H1 (cell line): ENCODE measurements at regions not wholly inside any gene's neighbourhood (a gene's known extent, or its start where the extent isn't known, plus 50 kb on each side); places are given as distances from the start of the nearest gene placed in this dataset.

Source experiments
- CTCF ChIA-PET: fragments of 300-600 bp; sonication (Branson Sonifier 250); formaldehyde crosslinking; loops from one replicate; lab custom pipeline; 2021; ENCODE audit not compliant: partially characterized antibody; lab: Charles Lee
- POLR2A ChIA-PET: fragments of 300-600 bp; sonication (Branson Sonifier 250); formaldehyde crosslinking; loops from one replicate; lab custom pipeline; 2021; ENCODE audit warnings: inconsistent platforms; ENCODE audit not compliant: partially characterized antibody; lab: Charles Lee
- DNase-seq, 2 experiments: peaks; one replicate each; pipeline versions ENCODE4 v3.0.0 to v3.0.0-alpha.2; 2010 to 2022; ENCODE audit warnings: low spot score in 2 of 2, low read depth in 1 of 2, mixed read lengths in 1 of 2
- FAIRE-seq: peaks from 2 replicates; lab custom pipeline; 2011; peaks lifted over from hg19 to GRCh38; lab: Jason Lieb, UNC
- H2AFZ ChIP-seq: 2 replicates; pipeline ENCODE4 v1.8.1; 2012; ENCODE audit warnings: low read length, inconsistent platforms
- H2AK5ac ChIP-seq: 2 replicates; pipeline ENCODE4 v1.6.1; 2013; ENCODE audit warnings: low read depth, low read length
- H2BK120ac ChIP-seq: replicated peaks from 2 replicates; pipeline ENCODE3; 2013; ENCODE audit warnings: low read depth, low read length, inconsistent platforms
- H2BK12ac ChIP-seq: 2 replicates; pipeline ENCODE4 v1.6.1; 2013; ENCODE audit warnings: low read depth, low read length
- H2BK15ac ChIP-seq: 2 replicates; pipeline ENCODE4 v1.6.1; 2013; ENCODE audit warnings: low read length
- H2BK20ac ChIP-seq: 2 replicates; pipeline ENCODE4 v1.6.1; 2013; ENCODE audit warnings: low read length
- H2BK5ac ChIP-seq: 2 replicates; pipeline ENCODE4 v1.6.1; 2013; ENCODE audit warnings: low read depth, low read length
- H3K14ac ChIP-seq: 2 replicates; pipeline ENCODE4 v1.6.1; 2013; ENCODE audit warnings: inconsistent platforms; ENCODE audit not compliant: insufficient read length
- H3K18ac ChIP-seq: 2 replicates; pipeline ENCODE4 v1.6.1; 2013; ENCODE audit warnings: low read length; ENCODE audit errors: extremely low read depth
- H3K23ac ChIP-seq: 2 replicates; pipeline ENCODE4 v1.6.1; 2013; ENCODE audit warnings: inconsistent platforms; ENCODE audit not compliant: insufficient read length
- H3K23me2 ChIP-seq: 2 replicates; pipeline ENCODE4 v1.6.1; 2013; ENCODE audit warnings: low read depth, low read length
- H3K27ac ChIP-seq: 2 replicates; pipeline ENCODE4 v1.6.1; 2011; ENCODE audit warnings: low read depth, low read length, inconsistent platforms
- H3K27me3 ChIP-seq, 4 experiments: replicated peaks in 1 of 4; 1 replicate in 1 of 4; 2 replicates in 3 of 4; pipeline versions ENCODE4 v1.6.1 to v1.8.1; 2011 to 2013; ENCODE audit warnings: low read length in 3 of 4, mild to moderate bottlenecking in 3 of 4, inconsistent platforms in 2 of 4, mixed read lengths in 2 of 4, moderate library complexity in 1 of 4; ENCODE audit not compliant: control insufficient read depth in 3 of 4, insufficient read depth in 3 of 4; ENCODE audit errors: extremely low read depth in 1 of 4
- H3K36me3 ChIP-seq, 4 experiments: 2 replicates each; pipeline versions ENCODE4 v1.6.1 to v1.8.1; 2011 to 2013; ENCODE audit warnings: mild to moderate bottlenecking in 4 of 4, low read length in 3 of 4, moderate library complexity in 2 of 4, control low read depth in 1 of 4, inconsistent platforms in 1 of 4; ENCODE audit not compliant: insufficient read depth in 4 of 4, control insufficient read depth in 2 of 4
- H3K4ac ChIP-seq: replicated peaks from 2 replicates; pipeline ENCODE3; 2013; ENCODE audit warnings: low read length, low read depth, mixed read lengths, inconsistent platforms; ENCODE audit not compliant: insufficient read length
- H3K4me1 ChIP-seq, 4 experiments: replicated peaks in 1 of 4; 1 replicate in 1 of 4; 2 replicates in 3 of 4; pipeline versions ENCODE4 v1.6.1 to v1.8.1; 2011 to 2013; ENCODE audit warnings: low read length in 3 of 4, inconsistent platforms in 2 of 4, mixed read lengths in 1 of 4; ENCODE audit not compliant: insufficient read depth in 4 of 4, control insufficient read depth in 3 of 4
- H3K4me2 ChIP-seq, 2 experiments: 2 replicates each; pipeline versions ENCODE4 v1.6.1 to v1.8.1; 2011 to 2013; ENCODE audit warnings: low read depth in 2 of 2, low read length in 2 of 2, control low read depth in 1 of 2, inconsistent platforms in 1 of 2, mild to moderate bottlenecking in 1 of 2; ENCODE audit not compliant: insufficient read depth in 1 of 2
- H3K4me3 ChIP-seq, 4 experiments: fragments of 200-600, 300-600 bp in 1 of 4; sonication (generic), shearing (Covaris generic), sonication (Bioruptor Twin) in 1 of 4; 2 replicates each; pipeline versions ENCODE4 v1.5.1 to v1.8.1; 2011 to 2016; ENCODE audit warnings: low read length in 4 of 4, low read depth in 3 of 4, control low read depth in 2 of 4, inconsistent platforms in 2 of 4, mild to moderate bottlenecking in 2 of 4, mixed read lengths in 1 of 4, moderate library complexity in 1 of 4; ENCODE audit not compliant: insufficient read depth in 2 of 4; ENCODE audit errors: extremely low read depth in 1 of 4
- H3K56ac ChIP-seq: replicated peaks from 2 replicates; pipeline ENCODE3; 2013; ENCODE audit warnings: low read depth, mild to moderate bottlenecking, mixed read lengths, low read length, inconsistent platforms; ENCODE audit not compliant: insufficient read length
- H3K79me1 ChIP-seq: 2 replicates; pipeline ENCODE4 v1.6.1; 2013; ENCODE audit warnings: low read depth, low read length, control low read depth
- H3K79me2 ChIP-seq, 2 experiments: 2 replicates each; pipeline versions ENCODE4 v1.6.1 to v1.8.1; 2012 to 2013; ENCODE audit warnings: low read length in 2 of 2, mild to moderate bottlenecking in 2 of 2, inconsistent platforms in 1 of 2; ENCODE audit not compliant: insufficient read depth in 2 of 2, control insufficient read depth in 1 of 2
- H3K9ac ChIP-seq, 4 experiments: replicated peaks in 1 of 4; 1 replicate in 1 of 4; 2 replicates in 3 of 4; pipeline versions ENCODE4 v1.6.1 to v1.8.1; 2011 to 2013; ENCODE audit warnings: low read depth in 3 of 4, low read length in 3 of 4, control low read depth in 2 of 4, mild to moderate bottlenecking in 2 of 4, moderate library complexity in 2 of 4, inconsistent platforms in 1 of 4; ENCODE audit errors: extremely low read depth in 1 of 4
- H3K9me3 ChIP-seq, 2 experiments: 2 replicates each; pipeline versions ENCODE4 v1.6.1 to v1.8.1; 2012 to 2013; ENCODE audit warnings: mild to moderate bottlenecking in 2 of 2, moderate library complexity in 2 of 2, control low read depth in 1 of 2, inconsistent platforms in 1 of 2, low read depth in 1 of 2, low read length in 1 of 2, mixed read lengths in 1 of 2; ENCODE audit not compliant: insufficient read depth in 2 of 2
- H4K20me1 ChIP-seq, 2 experiments: replicated peaks in 1 of 2; 2 replicates each; pipeline versions ENCODE3 to v1.8.1; 2011 to 2013; ENCODE audit warnings: inconsistent platforms in 2 of 2, low read length in 2 of 2, mild to moderate bottlenecking in 1 of 2; ENCODE audit not compliant: insufficient read depth in 2 of 2, control insufficient read depth in 1 of 2
- H4K5ac ChIP-seq: 2 replicates; pipeline ENCODE4 v1.6.1; 2013; ENCODE audit warnings: low read length, low read depth, mixed read lengths, inconsistent platforms; ENCODE audit not compliant: insufficient read length
- H4K8ac ChIP-seq: 2 replicates; pipeline ENCODE4 v1.8.0; 2013; ENCODE audit warnings: mild to moderate bottlenecking, moderate library complexity, low read length, inconsistent platforms; ENCODE audit not compliant: insufficient read depth; ENCODE audit errors: extremely low read depth
- H4K91ac ChIP-seq: replicated peaks from 2 replicates; pipeline ENCODE3; 2013; ENCODE audit warnings: low read length, mixed read lengths, inconsistent platforms; ENCODE audit not compliant: insufficient read length
- CTBP2 ChIP-seq: IDR thresholded peaks from 2 replicates; pipeline ENCODE4 v1.7.0; 2011; ENCODE audit warnings: borderline replicate concordance, mild to moderate bottlenecking, moderate library complexity, mixed read lengths, low read length; ENCODE audit not compliant: insufficient read depth, insufficient read length
- POLR2AphosphoS5 ChIP-seq: IDR thresholded peaks from 2 replicates; pipeline ENCODE4 v1.6.1; 2011; ENCODE audit warnings: low read depth, low read length
- POU5F1 ChIP-seq: IDR thresholded peaks from 2 replicates; pipeline ENCODE4 v1.6.1; 2011; ENCODE audit warnings: low read depth, mild to moderate bottlenecking, low read length, moderate library complexity
- WGBS, 2 experiments: shearing (Covaris generic) in 1 of 2; methylation state at CpG; one replicate each; pipeline versions ENCODE4 v1.1.6 to v1.1.7; 2013 to 2015; ENCODE audit warnings: low lambda C conversion rate in 2 of 2, mixed read lengths in 2 of 2, inconsistent platforms in 1 of 2, low coverage in 1 of 2, missing lambda C conversion rate in 1 of 2; ENCODE audit not compliant: insufficient replicate concordance in 2 of 2, insufficient coverage in 1 of 2, insufficient read length in 1 of 2; ENCODE audit errors: extremely low coverage in 1 of 2, missing lambda C conversion rate in 1 of 2; 5-methylcytosine and 5-hydroxymethylcytosine counted together
- TF ChIP-seq, protein P1 (sequence below): IDR thresholded peaks from 2 replicates; pipeline ENCODE4 v1.6.1; 2012; ENCODE audit warnings: low read length, inconsistent platforms

DNA sequence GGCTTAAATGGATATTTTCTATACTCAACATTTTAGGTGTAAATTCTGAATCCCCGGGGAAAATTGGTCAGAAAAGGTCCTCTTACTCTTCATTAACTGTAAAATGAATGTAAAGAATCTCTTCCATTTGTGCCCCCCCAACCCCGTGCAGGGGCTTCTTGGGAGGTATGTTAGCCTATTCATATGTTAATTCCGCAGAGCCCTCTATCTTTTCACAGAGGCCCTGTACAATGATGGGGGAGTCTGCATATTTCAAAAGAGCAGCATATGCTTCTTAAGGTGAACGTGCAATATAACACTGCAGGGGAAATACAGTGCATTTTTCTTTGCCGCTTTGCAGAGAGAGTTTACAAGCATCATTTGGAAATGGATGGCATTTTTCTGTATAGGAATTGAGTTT is 88.5 kb upstream of the CXorf66 start:
- no peak overlapping the region for H3K56ac ChIP-seq
- no peaks in the 10 kb centered on the region for H3K23me2 ChIP-seq
- no peak overlapping the region for H4K91ac ChIP-seq
- no peak for DNase-seq
- 9% methylated on average over 5 of the region's 5 CpGs; no CpG with 5 or more reads in 1 of the 2 experiments for WGBS, 2 experiments
- FAIRE-seq = no peak
- H3K18ac ChIP-seq = no peak overlapping the region
- H4K20me1 ChIP-seq = no peaks in the 10 kb centered on the region
- no peak overlapping the region; a peak in 1 of 4 replicates for H3K4me2 ChIP-seq
- H2BK15ac ChIP-seq = no peak overlapping the region
- H2AFZ ChIP-seq = no peak overlapping the region
- no peak overlapping the region for H2BK5ac ChIP-seq
- no peak overlapping the region for H3K9ac ChIP-seq
- no peaks in the 10 kb centered on the region for H3K79me2 ChIP-seq
- no peak overlapping the region for H3K4ac ChIP-seq
- H2BK120ac ChIP-seq = no peak overlapping the region
- no peak overlapping the region for H3K23ac ChIP-seq
- no peak overlapping the region for H4K5ac ChIP-seq
- H3K36me3 ChIP-seq = no peaks in the 10 kb centered on the region
- peaks cover 0 to 3% (median under 1%) of the 10 kb centered on the region in 4 experiments; a peak in 3 of 7 replicates for H3K4me1 ChIP-seq
- H2BK20ac ChIP-seq = no peak overlapping the region
- H4K8ac ChIP-seq = no peak overlapping the region
- H3K4me3 ChIP-seq = 0 out of 8 replicates have a peak overlapping the region, but pooled peaks of 1 of the 4 experiments have one; percentile 1
- no peak for TF ChIP-seq CTBP2
- no peak for TF ChIP-seq POLR2AphosphoS5
- 0 out of 2 replicates have a peak, but pooled peaks have one; percentile 40 for TF ChIP-seq POU5F1
- TF ChIP-seq, protein P1, sequence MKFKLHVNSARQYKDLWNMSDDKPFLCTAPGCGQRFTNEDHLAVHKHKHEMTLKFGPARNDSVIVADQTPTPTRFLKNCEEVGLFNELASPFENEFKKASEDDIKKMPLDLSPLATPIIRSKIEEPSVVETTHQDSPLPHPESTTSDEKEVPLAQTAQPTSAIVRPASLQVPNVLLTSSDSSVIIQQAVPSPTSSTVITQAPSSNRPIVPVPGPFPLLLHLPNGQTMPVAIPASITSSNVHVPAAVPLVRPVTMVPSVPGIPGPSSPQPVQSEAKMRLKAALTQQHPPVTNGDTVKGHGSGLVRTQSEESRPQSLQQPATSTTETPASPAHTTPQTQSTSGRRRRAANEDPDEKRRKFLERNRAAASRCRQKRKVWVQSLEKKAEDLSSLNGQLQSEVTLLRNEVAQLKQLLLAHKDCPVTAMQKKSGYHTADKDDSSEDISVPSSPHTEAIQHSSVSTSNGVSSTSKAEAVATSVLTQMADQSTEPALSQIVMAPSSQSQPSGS = no peak
- H2AK5ac ChIP-seq = no peak overlapping the region
- H3K27ac ChIP-seq = no peak overlapping the region
- no peak overlapping the region for H3K14ac ChIP-seq
- ChIA-PET CTCF (interaction anchor here (0.9 to 3.0 kb wide), 4 partner anchors 19 to 611 kb away, joined by 3 to 18 read pairs (median 4); no protein-coding TSS in a partner anchor), POLR2A (no interaction called here)
- H3K9me3 ChIP-seq = no peaks in the 10 kb centered on the region
- H3K27me3 ChIP-seq = no peaks in the 10 kb centered on the region
- H3K79me1 ChIP-seq = no peaks in the 10 kb centered on the region
- no peak overlapping the region for H2BK12ac ChIP-seq
